Suprapubic skin (tissue), 4 donors: ENCODE measurements at regions not wholly inside any gene's neighbourhood (a gene's known extent, or its start where the extent isn't known, plus 50 kb on each side); places are given as distances from the start of the nearest gene placed in this dataset.

Source experiments
- EP300 ChIP-seq: sonication (generic); formaldehyde crosslinking; IDR thresholded peaks from one replicate; pipeline ENCODE4 v1.6.1; 2017; ENCODE audit warnings: antibody characterized with exemption
- POLR2A ChIP-seq, 2 donors: fragments of 450-650 bp; IDR thresholded peaks; one replicate each; pipeline ENCODE4 v1.6.1; 2017; ENCODE audit warnings: antibody characterized with exemption in 2 of 2, mild to moderate bottlenecking in 2 of 2, moderate library complexity in 2 of 2
- POLR2AphosphoS5 ChIP-seq, 3 donors: sonication (generic); formaldehyde crosslinking; IDR thresholded peaks; one replicate each; pipeline ENCODE4 v1.6.1; 2017; ENCODE audit warnings: antibody characterized with exemption in 3 of 3
- TF ChIP-seq, protein P1 (sequence below), 2 donors: fragments of 200-600 bp in 1 of 2; fragments of 450-650 bp in 1 of 2; sonication (generic) in 1 of 2; IDR thresholded peaks; one replicate each; pipeline ENCODE4 v1.5.1; 2016 to 2019; ENCODE audit warnings: antibody characterized with exemption in 2 of 2, mild to moderate bottlenecking in 1 of 2, moderate library complexity in 1 of 2

DNA sequence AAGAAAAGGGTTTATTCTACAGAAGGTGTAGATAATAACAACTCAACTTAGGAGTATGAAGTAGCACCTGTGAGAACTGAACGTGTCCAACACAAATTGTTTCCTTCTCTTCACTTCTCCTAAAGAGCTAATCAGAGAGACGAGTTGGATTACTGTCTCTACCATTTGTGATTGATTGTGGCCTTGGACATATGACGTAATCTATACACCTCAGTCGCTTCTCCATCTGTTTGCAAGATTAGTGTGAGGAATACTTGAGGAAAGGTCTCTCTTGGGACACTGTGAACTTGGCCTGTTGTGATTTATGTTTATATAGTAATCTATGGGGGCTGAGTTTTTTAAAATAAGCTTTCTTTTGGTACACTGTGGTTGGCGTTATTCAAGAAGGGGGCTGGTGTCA, 182.0 kb downstream of the ZNF330 start:
- TF ChIP-seq POLR2A (IDR thresholded peaks at IDR 0.05): no peak
- TF ChIP-seq EP300: no peak
- TF ChIP-seq, protein P1, sequence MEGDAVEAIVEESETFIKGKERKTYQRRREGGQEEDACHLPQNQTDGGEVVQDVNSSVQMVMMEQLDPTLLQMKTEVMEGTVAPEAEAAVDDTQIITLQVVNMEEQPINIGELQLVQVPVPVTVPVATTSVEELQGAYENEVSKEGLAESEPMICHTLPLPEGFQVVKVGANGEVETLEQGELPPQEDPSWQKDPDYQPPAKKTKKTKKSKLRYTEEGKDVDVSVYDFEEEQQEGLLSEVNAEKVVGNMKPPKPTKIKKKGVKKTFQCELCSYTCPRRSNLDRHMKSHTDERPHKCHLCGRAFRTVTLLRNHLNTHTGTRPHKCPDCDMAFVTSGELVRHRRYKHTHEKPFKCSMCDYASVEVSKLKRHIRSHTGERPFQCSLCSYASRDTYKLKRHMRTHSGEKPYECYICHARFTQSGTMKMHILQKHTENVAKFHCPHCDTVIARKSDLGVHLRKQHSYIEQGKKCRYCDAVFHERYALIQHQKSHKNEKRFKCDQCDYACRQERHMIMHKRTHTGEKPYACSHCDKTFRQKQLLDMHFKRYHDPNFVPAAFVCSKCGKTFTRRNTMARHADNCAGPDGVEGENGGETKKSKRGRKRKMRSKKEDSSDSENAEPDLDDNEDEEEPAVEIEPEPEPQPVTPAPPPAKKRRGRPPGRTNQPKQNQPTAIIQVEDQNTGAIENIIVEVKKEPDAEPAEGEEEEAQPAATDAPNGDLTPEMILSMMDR (IDR thresholded peaks at IDR 0.05): no peak
- TF ChIP-seq POLR2AphosphoS5 (IDR thresholded peaks at IDR 0.05): no peak
